ENCODE measurements at regions not wholly inside any gene's neighbourhood (a gene's known extent, or its start where the extent isn't known, plus 50 kb on each side); places are given as distances from the start of the nearest gene placed in this dataset.

DNA sequence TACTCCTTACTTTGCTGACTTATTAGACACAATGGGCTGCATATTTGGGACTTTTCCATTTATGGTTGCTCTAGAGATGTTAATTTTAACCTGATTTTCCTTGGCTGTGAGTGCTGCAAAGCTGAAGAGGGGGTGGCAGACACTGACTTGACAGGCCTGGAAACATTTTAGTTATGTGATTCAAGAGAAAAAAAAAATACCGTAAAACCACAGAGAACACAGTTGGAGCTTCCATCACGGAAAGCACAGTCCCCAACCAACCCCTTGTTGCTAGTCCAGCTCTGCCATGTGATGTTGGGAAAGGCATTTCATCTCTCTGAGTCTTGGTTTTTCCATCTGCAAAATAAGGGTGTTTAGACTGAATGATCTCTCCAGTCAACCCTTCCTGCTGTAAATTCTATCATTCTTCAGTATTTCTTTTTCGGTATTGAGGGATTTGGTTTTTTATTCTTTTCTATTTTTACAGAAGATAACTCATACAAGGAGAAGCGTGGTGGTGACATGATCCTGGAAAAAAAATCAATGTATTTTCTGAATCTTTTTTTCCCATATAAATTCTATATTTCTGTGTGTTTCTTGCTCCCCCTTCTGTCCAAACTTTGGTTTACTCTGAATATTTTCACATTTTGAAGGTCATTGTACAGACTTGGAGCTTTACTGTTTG is 246.1 kb downstream of the REEP3 start:
- TF ChIP-seq, protein P1, sequence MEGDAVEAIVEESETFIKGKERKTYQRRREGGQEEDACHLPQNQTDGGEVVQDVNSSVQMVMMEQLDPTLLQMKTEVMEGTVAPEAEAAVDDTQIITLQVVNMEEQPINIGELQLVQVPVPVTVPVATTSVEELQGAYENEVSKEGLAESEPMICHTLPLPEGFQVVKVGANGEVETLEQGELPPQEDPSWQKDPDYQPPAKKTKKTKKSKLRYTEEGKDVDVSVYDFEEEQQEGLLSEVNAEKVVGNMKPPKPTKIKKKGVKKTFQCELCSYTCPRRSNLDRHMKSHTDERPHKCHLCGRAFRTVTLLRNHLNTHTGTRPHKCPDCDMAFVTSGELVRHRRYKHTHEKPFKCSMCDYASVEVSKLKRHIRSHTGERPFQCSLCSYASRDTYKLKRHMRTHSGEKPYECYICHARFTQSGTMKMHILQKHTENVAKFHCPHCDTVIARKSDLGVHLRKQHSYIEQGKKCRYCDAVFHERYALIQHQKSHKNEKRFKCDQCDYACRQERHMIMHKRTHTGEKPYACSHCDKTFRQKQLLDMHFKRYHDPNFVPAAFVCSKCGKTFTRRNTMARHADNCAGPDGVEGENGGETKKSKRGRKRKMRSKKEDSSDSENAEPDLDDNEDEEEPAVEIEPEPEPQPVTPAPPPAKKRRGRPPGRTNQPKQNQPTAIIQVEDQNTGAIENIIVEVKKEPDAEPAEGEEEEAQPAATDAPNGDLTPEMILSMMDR (IDR thresholded peaks at IDR 0.05; ENCODE audit: low read length), result peak; percentile 42; the same call in 1 of the 2 replicates
- TF ChIP-seq EZH2 (IDR thresholded peaks at IDR 0.05; ENCODE audit: borderline replicate concordance, low read length), result no peak
